GM13976 (cell line): ENCODE measurements at regions not wholly inside any gene's neighbourhood (a gene's known extent, or its start where the extent isn't known, plus 50 kb on each side); places are given as distances from the start of the nearest gene placed in this dataset.

ENCODE experiments used
- DNase-seq: peaks from one replicate; pipeline ENCODE4 v3.0.0; 2012; ENCODE audit warnings: low spot score
- CTCF ChIP-seq: IDR thresholded peaks from 2 replicates; pipeline ENCODE4 v1.5.1; 2012; ENCODE audit warnings: borderline replicate concordance, mild to moderate bottlenecking; ENCODE audit not compliant: insufficient read depth; ENCODE audit errors: extremely low read depth, missing control alignments, control extremely low read depth
- in situ Hi-C: fragments of 300-500 bp; cut with MboI; formaldehyde crosslinking; loops from one replicate; pipeline ENCODE4 v1.12.0; 2022; ENCODE audit warnings: low sequenced_read_pairs, mixed read lengths, inconsistent platforms; ENCODE audit not compliant: unreplicated experiment

GRCh38 chr17:71759422-71760060 is 361.3 kb upstream of the SOX9 start:
- DNase-seq, result no peak
- TF ChIP-seq CTCF, result no peak
- in situ Hi-C loops, result no loop called here

- no peak for DNase-seq
- no peak for TF ChIP-seq CTCF
- in situ Hi-C loops, result no loop called here
These were observed 360.6 kb upstream of the SOX9 start for GRCh38 chr17:71760062-71760720.

- in situ Hi-C loops, result no loop called here
- no peak for DNase-seq
- TF ChIP-seq CTCF, result no peak
These were observed 358.3 kb upstream of the SOX9 start for GRCh38 chr17:71762526-71762925.

- in situ Hi-C loops, result no loop called here
- no peak for TF ChIP-seq CTCF
- no peak for DNase-seq
These were observed 356.3 kb upstream of the SOX9 start for GRCh38 chr17:71764505-71764904.

- DNase-seq, result no peak
- in situ Hi-C loops, result no loop called here
- no peak for TF ChIP-seq CTCF
These were observed 355.4 kb upstream of the SOX9 start for GRCh38 chr17:71765437-71765836.

- no peak for DNase-seq
- in situ Hi-C loops, result no loop called here
- TF ChIP-seq CTCF, result no peak
These were observed 351.0 kb upstream of the SOX9 start for GRCh38 chr17:71769850-71770249.

GRCh38 chr17:71777048-71777640 is 343.7 kb upstream of the SOX9 start:
- in situ Hi-C loops, result no loop called here

More at GRCh38 chr17:71777048-71777640, 343.7 kb upstream of the SOX9 start:
- TF ChIP-seq CTCF, result no peak
- DNase-seq, result no peak
